K562 (cell line): ENCODE measurements at regions not wholly inside any gene's neighbourhood (a gene's known extent, or its start where the extent isn't known, plus 50 kb on each side); places are given as distances from the start of the nearest gene placed in this dataset.

Source experiments
- ATAC-seq: fragments of 200-7000 bp; cut with Tn5 transposase; 3 replicates; pipeline ENCODE4 v1.9.1; 2020; ENCODE audit warnings: moderate library complexity
- BruUV-seq: library from RNA; stranded (reverse); fragments of 400-500 nt; replicated peaks from 2 replicates; lab custom pipeline; 2021; lab: Mats Ljungman, UMichigan
- CTCF ChIA-PET: fragments of 300-600 bp; formaldehyde crosslinking; extraction: SDS; loops from one replicate; lab custom pipeline; 2021; ENCODE audit warnings: low intra/inter-chr PET ratio; lab: Yijun Ruan, JAX
- POLR2A ChIA-PET: fragments of 300-600, 350-650 bp; sonication (Branson Sonifier 250); formaldehyde crosslinking; extraction: SDS; loops from one replicate; lab custom pipeline; 2021; ENCODE audit warnings: antibody characterized with exemption, inconsistent platforms; lab: Yijun Ruan, JAX
- DNase-seq, 4 experiments: peaks; one replicate each; pipeline versions ENCODE4 v3.0.0 to v3.0.0-alpha.2; 2011 to 2018; ENCODE audit warnings: low spot score in 3 of 4, mixed read lengths in 3 of 4; ENCODE audit errors: extremely low read depth in 1 of 4
- FAIRE-seq: peaks from 2 replicates; lab custom pipeline; 2011; peaks lifted over from hg19 to GRCh38; lab: Jason Lieb, UNC
- H2AFZ ChIP-seq: 2 replicates; pipeline ENCODE4 v1.6.0; 2011; ENCODE audit warnings: low read depth, low read length, control low read depth, inconsistent platforms
- H3K27ac ChIP-seq: fragments of 200-600 bp; 3 replicates; pipeline ENCODE4 v1.8.0; 2011; ENCODE audit warnings: low read depth, mild to moderate bottlenecking, control low read depth, inconsistent platforms, low read length, moderate library complexity, mixed read lengths; ENCODE audit errors: extremely low read depth
- H3K27me3 ChIP-seq, 2 experiments: fragments of 300-600 bp in 1 of 2; 2 replicates in 1 of 2; 3 replicates in 1 of 2; pipeline versions ENCODE4 v1.6.0 to v1.8.0; 2011; ENCODE audit warnings: inconsistent platforms in 2 of 2, low read length in 2 of 2, mild to moderate bottlenecking in 1 of 2, mixed read lengths in 1 of 2, moderate library complexity in 1 of 2; ENCODE audit not compliant: control insufficient read depth in 2 of 2, insufficient read depth in 2 of 2
- H3K36me3 ChIP-seq: fragments of 300-600 bp; 3 replicates; pipeline ENCODE4 v1.8.0; 2011; ENCODE audit warnings: mild to moderate bottlenecking, low read length, inconsistent platforms; ENCODE audit not compliant: control insufficient read depth, insufficient read depth
- H3K4me1 ChIP-seq, 2 experiments: fragments of 200-600 bp in 1 of 2; replicated peaks in 1 of 2; 2 replicates in 1 of 2; 3 replicates in 1 of 2; pipeline versions ENCODE4 v1.5.1 to v1.8.0; 2011; ENCODE audit warnings: inconsistent platforms in 2 of 2, low read length in 2 of 2, mild to moderate bottlenecking in 1 of 2, mixed read lengths in 1 of 2, moderate library complexity in 1 of 2; ENCODE audit not compliant: control insufficient read depth in 2 of 2, insufficient read depth in 2 of 2
- H3K4me2 ChIP-seq: 2 replicates; pipeline ENCODE4 v1.6.1; 2011; ENCODE audit warnings: low read length, control low read depth, inconsistent platforms, mixed read lengths; ENCODE audit not compliant: insufficient read depth
- H3K4me3 ChIP-seq: fragments of 200-600 bp; sonication (generic), shearing (Covaris generic); 2 replicates; pipeline ENCODE4 v1.5.1; 2016; ENCODE audit warnings: control low read depth, inconsistent platforms
- H3K79me2 ChIP-seq: fragments of 200-600 bp; 3 replicates; pipeline ENCODE4 v1.8.0; 2011; ENCODE audit warnings: low read length, inconsistent platforms; ENCODE audit not compliant: control insufficient read depth, insufficient read depth
- H3K9ac ChIP-seq, 2 experiments: 2 replicates each; pipeline versions ENCODE4 v1.6.0 to v1.6.1; 2011; ENCODE audit warnings: low read depth in 2 of 2, low read length in 2 of 2, control low read depth in 1 of 2, inconsistent platforms in 1 of 2, mild to moderate bottlenecking in 1 of 2, mixed read lengths in 1 of 2; ENCODE audit not compliant: insufficient read depth in 1 of 2
- H3K9me1 ChIP-seq: one replicate; pipeline ENCODE4 v1.6.0; 2011; ENCODE audit warnings: inconsistent platforms, mild to moderate bottlenecking, low read length, moderate library complexity; ENCODE audit not compliant: control insufficient read depth, insufficient read depth
- H3K9me3 ChIP-seq: replicated peaks from 2 replicates; pipeline ENCODE4 v1.5.1; 2011; ENCODE audit warnings: low read depth, low read length, inconsistent platforms; ENCODE audit not compliant: control insufficient read depth, insufficient read depth
- H4K20me1 ChIP-seq: replicated peaks from 2 replicates; pipeline ENCODE4 v1.6.1; 2011; ENCODE audit warnings: low read length, inconsistent platforms, mixed read lengths; ENCODE audit not compliant: control insufficient read depth, insufficient read depth
- HSF4 ChIP-seq: fragments of 250-450 bp; sonication (Bioruptor Pico); IDR thresholded peaks from 2 replicates; pipeline ENCODE4 v2.1.2; 2022; ENCODE audit warnings: mild to moderate bottlenecking, moderate library complexity, borderline replicate concordance
- MCM2 ChIP-seq: fragments of 450-650 bp; IDR thresholded peaks from 2 replicates; pipeline ENCODE4 v1.6.1; 2017; ENCODE audit warnings: low read depth, mild to moderate bottlenecking
- PBX2 ChIP-seq, 2 experiments: IDR thresholded peaks in 1 of 2; conservative IDR thresholded peaks in 1 of 2; 2 replicates each; pipeline ENCODE4 v1.6.1; 2016; ENCODE audit warnings: low read depth in 2 of 2, mild to moderate bottlenecking in 1 of 2, missing compliant biosample characterization in 1 of 2, missing genetic modification characterization in 1 of 2, moderate library complexity in 1 of 2
- TCFL5 ChIP-seq: fragments of 250-450 bp; sonication (Bioruptor Pico); conservative IDR thresholded peaks from 2 replicates; pipeline ENCODE4 v1.6.1; 2021; ENCODE audit warnings: mild to moderate bottlenecking, moderate library complexity, matching md5 sums
- ZNF239 ChIP-seq: fragments of 250-450 bp; sonication (Bioruptor Pico); IDR thresholded peaks from 2 replicates; pipeline ENCODE4 v1.4.0; 2020; ENCODE audit warnings: mild to moderate bottlenecking
- ZNF583 ChIP-seq: fragments of 250-450 bp; sonication (Bioruptor Pico); IDR thresholded peaks from 2 replicates; pipeline ENCODE4 v1.4.0; 2020
- WGBS: fragments of 100-300 bp; shearing (Covaris generic); methylation state at CpG from one replicate; pipeline ENCODE4 v1.1.6; 2016; ENCODE audit warnings: low coverage, mixed read lengths; ENCODE audit not compliant: insufficient coverage; ENCODE audit errors: missing lambda C conversion rate; 5-methylcytosine and 5-hydroxymethylcytosine counted together
- in situ Hi-C: fragments of 300-500 bp; cut with MboI; formaldehyde crosslinking; loops from 4 replicates; pipeline ENCODE4 v1.15.0; 2018; ENCODE audit warnings: inconsistent platforms, mixed read lengths
- intact Hi-C: fragments of 100-400 bp; cut with micrococcal nuclease; formaldehyde crosslinking; loops from 2 replicates; pipeline ENCODE4 v1.14.2; 2022

GRCh38 chr6:56790414-56790813 lies 147.7 kb upstream of the DST start:
- ChIA-PET CTCF (no interaction called here), POLR2A (interaction anchor here (0.5 kb wide), 1 partner anchor 46 kb away, joined by 3 read pairs; no protein-coding TSS in a partner anchor)
- H3K4me1 ChIP-seq, result no peaks in the 10 kb centered on the region; a peak in 1 of 5 replicates
- no peak overlapping the region for H2AFZ ChIP-seq
- H3K4me3 ChIP-seq, result no peak overlapping the region
- no peaks in the 10 kb centered on the region for H3K9me1 ChIP-seq
- no peaks in the 10 kb centered on the region for H3K36me3 ChIP-seq
- DNase-seq (no peak), FAIRE-seq (no peak), ATAC-seq (no peak)
- H3K4me2 ChIP-seq, result no peak overlapping the region
- intact Hi-C loops (no loop called here), in situ Hi-C loops (no loop called here)
- no peaks in the 10 kb centered on the region for H3K79me2 ChIP-seq
- H3K27me3 ChIP-seq, result no peaks in the 10 kb centered on the region
- H4K20me1 ChIP-seq, result no peaks in the 10 kb centered on the region
- BruUV-seq, result no TSS peak
- H3K9ac ChIP-seq, result no peak overlapping the region
- H3K27ac ChIP-seq, result no peak overlapping the region
- TF ChIP-seq PBX2 (CRISPR knock-in tag; IDR thresholded peaks at IDR 0.05; ENCODE audit: low read depth) (no peak), PBX2 (tag; conservative IDR thresholded peaks at IDR 0.05; ENCODE audit: low read depth) (0 out of 2 replicates have a peak, but pooled peaks have one; percentile 16), TCFL5 (no peak)
- H3K9me3 ChIP-seq, result no peaks in the 10 kb centered on the region

GRCh38 chr6:56789879-56790278 lies 147.2 kb upstream of the DST start:
- Histone ChIP-seq H3K9me3 (no peaks in the 10 kb centered on the region), H2AFZ (no peak overlapping the region), H3K27ac (no peak overlapping the region), H3K9ac (no peak overlapping the region), H3K79me2 (no peaks in the 10 kb centered on the region), H3K27me3 (no peaks in the 10 kb centered on the region), H3K4me2 (no peak overlapping the region), H3K4me1 (no peaks in the 10 kb centered on the region; a peak in 1 of 5 replicates), H3K36me3 (no peaks in the 10 kb centered on the region), H3K4me3 (no peak overlapping the region), H3K9me1 (no peaks in the 10 kb centered on the region), H4K20me1 (no peaks in the 10 kb centered on the region)
- DNase-seq (no peak), ATAC-seq (no peak), FAIRE-seq (no peak)
- in situ Hi-C loops (no loop called here), intact Hi-C loops (no loop called here)
- TF ChIP-seq ZNF583 (CRISPR knock-in tag) (no peak), ZNF239 (CRISPR knock-in tag) (no peak), MCM2 (no peak), HSF4 (CRISPR knock-in tag) (no peak)
- CTCF ChIA-PET, result no interaction called here
- WGBS, result 0% methylated on average over 2 of the region's 2 CpGs
- no TSS peak for BruUV-seq
- POLR2A ChIA-PET, result no interaction called here
